ENCODE measurements at regions not wholly inside any gene's neighbourhood (a gene's known extent, or its start where the extent isn't known, plus 50 kb on each side); places are given as distances from the start of the nearest gene placed in this dataset.
A peak's percentile ranks its signal among the peaks of the same experiment; 100 is the strongest.
"Not testable (repeated sequence)": the region's sequence is repeated elsewhere in the genome, so short reads cannot be mapped to it uniquely, and the experiment has no call there.

- Histone ChIP-seq H3K9ac (ENCODE audit: low read length) (no peak overlapping the region), H3K27ac (ENCODE audit: low read depth, low read length) (no peak overlapping the region), H3K4ac (ENCODE audit: low read depth, low read length) (no peak overlapping the region), H3K4me3 (ENCODE audit: low read length) (no peak overlapping the region), H4K8ac (ENCODE audit: low read depth, low read length) (no peak overlapping the region), H3K4me1 (ENCODE audit: control insufficient read depth, low read depth, low read length) (no peaks in the 10 kb centered on the region), H3K23ac (ENCODE audit: low read length) (no peak overlapping the region), H2BK15ac (replicated peaks; ENCODE audit: low read depth) (no peak overlapping the region), H3K36me3 (ENCODE audit: control insufficient read depth, insufficient read depth, low read length) (no peaks in the 10 kb centered on the region), H2AK5ac (ENCODE audit: low read length) (no peak overlapping the region), H2BK120ac (ENCODE audit: low read depth, low read length) (no peak overlapping the region), H3K56ac (ENCODE audit: low read length) (no peak overlapping the region), H4K5ac (ENCODE audit: low read length) (no peak overlapping the region), H3K79me1 (ENCODE audit: low read length) (no peaks in the 10 kb centered on the region), H3K27me3 (ENCODE audit: insufficient read depth, low read length, poor library complexity) (no peaks in the 10 kb centered on the region), H2BK5ac (ENCODE audit: low read length) (no peak overlapping the region), H3K4me2 (ENCODE audit: low read length) (no peak overlapping the region), H3K79me2 (ENCODE audit: control insufficient read depth, insufficient read depth, low read length) (no peaks in the 10 kb centered on the region), H3K18ac (ENCODE audit: low read length) (no peak overlapping the region)
- no peak for DNase-seq
- WGBS (ENCODE audit: extremely low coverage, insufficient coverage, low lambda C conversion rate), result no CpG with 5 or more reads among the region's 3 CpGs
Observed at GRCh38 chr7:111653846-111654245, 91.6 kb upstream of the IMMP2L start.

- H3K27ac ChIP-seq (ENCODE audit: low read depth, low read length), result no peak overlapping the region
- DNase-seq, result no peak
Observed at GRCh38 chr7:111650456-111650999, 88.2 kb upstream of the IMMP2L start.

GRCh38 chr7:111647881-111648280 is 85.6 kb upstream of the IMMP2L start:
- Histone ChIP-seq H2BK120ac (ENCODE audit: low read depth, low read length) (no peak overlapping the region), H3K79me2 (ENCODE audit: control insufficient read depth, insufficient read depth, low read length) (no peaks in the 10 kb centered on the region), H2BK5ac (ENCODE audit: low read length) (no peak overlapping the region), H3K4me1 (ENCODE audit: control insufficient read depth, low read depth, low read length) (no peaks in the 10 kb centered on the region), H3K56ac (ENCODE audit: low read length) (no peak overlapping the region), H3K4ac (ENCODE audit: low read depth, low read length) (no peak overlapping the region), H3K4me3 (ENCODE audit: low read length) (no peak overlapping the region), H4K8ac (ENCODE audit: low read depth, low read length) (no peak overlapping the region), H3K27me3 (ENCODE audit: insufficient read depth, low read length, poor library complexity) (no peaks in the 10 kb centered on the region), H3K23ac (ENCODE audit: low read length) (no peak overlapping the region), H3K79me1 (ENCODE audit: low read length) (no peaks in the 10 kb centered on the region), H2AK5ac (ENCODE audit: low read length) (no peak overlapping the region), H3K36me3 (ENCODE audit: control insufficient read depth, insufficient read depth, low read length) (no peaks in the 10 kb centered on the region), H3K9ac (ENCODE audit: low read length) (no peak overlapping the region), H2BK15ac (replicated peaks; ENCODE audit: low read depth) (no peak overlapping the region), H3K27ac (ENCODE audit: low read depth, low read length) (no peak overlapping the region), H4K5ac (ENCODE audit: low read length) (no peak overlapping the region), H3K4me2 (ENCODE audit: low read length) (no peak overlapping the region), H3K18ac (ENCODE audit: low read length) (no peak overlapping the region)
- WGBS (ENCODE audit: extremely low coverage, insufficient coverage, low lambda C conversion rate), result no CpG with 5 or more reads among the region's 4 CpGs
- DNase-seq, result no peak

More at GRCh38 chr7:111650456-111650999, 88.2 kb upstream of the IMMP2L start:
- no peak overlapping the region for H2BK120ac ChIP-seq (ENCODE audit: low read depth, low read length)
- no peak overlapping the region for H4K5ac ChIP-seq (ENCODE audit: low read length)
- H3K79me1 ChIP-seq (ENCODE audit: low read length), result no peaks in the 10 kb centered on the region
- H3K27me3 ChIP-seq (ENCODE audit: insufficient read depth, low read length, poor library complexity), result no peaks in the 10 kb centered on the region
- H2AK5ac ChIP-seq (ENCODE audit: low read length), result no peak overlapping the region
- no peak overlapping the region for H3K4me3 ChIP-seq (ENCODE audit: low read length)
- no CpG with 5 or more reads among the region's 5 CpGs for WGBS (ENCODE audit: extremely low coverage, insufficient coverage, low lambda C conversion rate)
- no peak overlapping the region for H3K9ac ChIP-seq (ENCODE audit: low read length)
- no peaks in the 10 kb centered on the region for H3K4me1 ChIP-seq (ENCODE audit: control insufficient read depth, low read depth, low read length)
- no peak overlapping the region for H3K4me2 ChIP-seq (ENCODE audit: low read length)
- no peak overlapping the region for H3K56ac ChIP-seq (ENCODE audit: low read length)
- no peaks in the 10 kb centered on the region for H3K36me3 ChIP-seq (ENCODE audit: control insufficient read depth, insufficient read depth, low read length)
- no peak overlapping the region for H3K18ac ChIP-seq (ENCODE audit: low read length)
- no peak overlapping the region for H3K4ac ChIP-seq (ENCODE audit: low read depth, low read length)
- H3K79me2 ChIP-seq (ENCODE audit: control insufficient read depth, insufficient read depth, low read length), result no peaks in the 10 kb centered on the region
- no peak overlapping the region for H2BK5ac ChIP-seq (ENCODE audit: low read length)
- H3K23ac ChIP-seq (ENCODE audit: low read length), result no peak overlapping the region
- H2BK15ac ChIP-seq (replicated peaks; ENCODE audit: low read depth), result no peak overlapping the region
- H4K8ac ChIP-seq (ENCODE audit: low read depth, low read length), result no peak overlapping the region

- not testable (repeated sequence) for H3K4me1 ChIP-seq (ENCODE audit: control insufficient read depth, low read depth, low read length); H3K36me3 ChIP-seq (ENCODE audit: control insufficient read depth, insufficient read depth, low read length); H3K18ac ChIP-seq (ENCODE audit: low read length); H2AK5ac ChIP-seq (ENCODE audit: low read length); H2BK15ac ChIP-seq (replicated peaks; ENCODE audit: low read depth); H2BK120ac ChIP-seq (ENCODE audit: low read depth, low read length); H3K9ac ChIP-seq (ENCODE audit: low read length); H4K8ac ChIP-seq (ENCODE audit: low read depth, low read length); H3K27ac ChIP-seq (ENCODE audit: low read depth, low read length); H3K23ac ChIP-seq (ENCODE audit: low read length); H3K79me1 ChIP-seq (ENCODE audit: low read length); H3K4me2 ChIP-seq (ENCODE audit: low read length); H2BK5ac ChIP-seq (ENCODE audit: low read length); H3K4ac ChIP-seq (ENCODE audit: low read depth, low read length); H3K79me2 ChIP-seq (ENCODE audit: control insufficient read depth, insufficient read depth, low read length); H3K56ac ChIP-seq (ENCODE audit: low read length); H3K27me3 ChIP-seq (ENCODE audit: insufficient read depth, low read length, poor library complexity); H3K4me3 ChIP-seq (ENCODE audit: low read length); H4K5ac ChIP-seq (ENCODE audit: low read length)
- no CpG with 5 or more reads among the region's 14 CpGs for WGBS (ENCODE audit: extremely low coverage, insufficient coverage, low lambda C conversion rate)
- DNase-seq, result peak; percentile 13
Observed at GRCh38 chr7:111644595-111644994, 82.3 kb upstream of the IMMP2L start.

- H2BK15ac ChIP-seq (replicated peaks; ENCODE audit: low read depth), result no peak overlapping the region
- H3K4ac ChIP-seq (ENCODE audit: low read depth, low read length), result no peak overlapping the region
- no peak for DNase-seq
- H3K36me3 ChIP-seq (ENCODE audit: control insufficient read depth, insufficient read depth, low read length), result no peaks in the 10 kb centered on the region
- H3K4me2 ChIP-seq (ENCODE audit: low read length), result no peak overlapping the region
- H3K4me3 ChIP-seq (ENCODE audit: low read length), result no peak overlapping the region
- no peak overlapping the region for H3K27ac ChIP-seq (ENCODE audit: low read depth, low read length)
- H3K56ac ChIP-seq (ENCODE audit: low read length), result no peak overlapping the region
- H4K5ac ChIP-seq (ENCODE audit: low read length), result no peak overlapping the region
- H2BK120ac ChIP-seq (ENCODE audit: low read depth, low read length), result no peak overlapping the region
- H3K79me1 ChIP-seq (ENCODE audit: low read length), result no peaks in the 10 kb centered on the region
- H3K27me3 ChIP-seq (ENCODE audit: insufficient read depth, low read length, poor library complexity), result no peaks in the 10 kb centered on the region
- H3K9ac ChIP-seq (ENCODE audit: low read length), result no peak overlapping the region
- no peak overlapping the region for H3K23ac ChIP-seq (ENCODE audit: low read length)
- no CpG with 5 or more reads among the region's 3 CpGs for WGBS (ENCODE audit: extremely low coverage, insufficient coverage, low lambda C conversion rate)
- no peak overlapping the region for H4K8ac ChIP-seq (ENCODE audit: low read depth, low read length)
- H3K79me2 ChIP-seq (ENCODE audit: control insufficient read depth, insufficient read depth, low read length), result no peaks in the 10 kb centered on the region
- no peak overlapping the region for H2AK5ac ChIP-seq (ENCODE audit: low read length)
- no peak overlapping the region for H3K18ac ChIP-seq (ENCODE audit: low read length)
- no peaks in the 10 kb centered on the region for H3K4me1 ChIP-seq (ENCODE audit: control insufficient read depth, low read depth, low read length)
- no peak overlapping the region for H2BK5ac ChIP-seq (ENCODE audit: low read length)
Observed at GRCh38 chr7:111642373-111642772, 80.1 kb upstream of the IMMP2L start.

- Histone ChIP-seq H3K79me2 (ENCODE audit: control insufficient read depth, insufficient read depth, low read length) (no peaks in the 10 kb centered on the region), H4K5ac (ENCODE audit: low read length) (no peak overlapping the region), H3K27me3 (ENCODE audit: insufficient read depth, low read length, poor library complexity) (no peaks in the 10 kb centered on the region), H3K9ac (ENCODE audit: low read length) (no peak overlapping the region), H2AK5ac (ENCODE audit: low read length) (no peak overlapping the region), H3K56ac (ENCODE audit: low read length) (no peak overlapping the region), H3K4me2 (ENCODE audit: low read length) (no peak overlapping the region), H4K8ac (ENCODE audit: low read depth, low read length) (no peak overlapping the region), H3K18ac (ENCODE audit: low read length) (no peak overlapping the region), H3K27ac (ENCODE audit: low read depth, low read length) (no peak overlapping the region), H2BK5ac (ENCODE audit: low read length) (no peak overlapping the region), H2BK15ac (replicated peaks; ENCODE audit: low read depth) (no peak overlapping the region), H3K79me1 (ENCODE audit: low read length) (no peaks in the 10 kb centered on the region), H3K4me1 (ENCODE audit: control insufficient read depth, low read depth, low read length) (no peaks in the 10 kb centered on the region), H3K4me3 (ENCODE audit: low read length) (no peak overlapping the region), H3K23ac (ENCODE audit: low read length) (no peak overlapping the region), H3K4ac (ENCODE audit: low read depth, low read length) (no peak overlapping the region), H2BK120ac (ENCODE audit: low read depth, low read length) (no peak overlapping the region), H3K36me3 (ENCODE audit: control insufficient read depth, insufficient read depth, low read length) (no peaks in the 10 kb centered on the region)
- no CpG with 5 or more reads among the region's 3 CpGs for WGBS (ENCODE audit: extremely low coverage, insufficient coverage, low lambda C conversion rate)
- DNase-seq, result no peak
Observed at GRCh38 chr7:111640416-111640815, 78.1 kb upstream of the IMMP2L start.
